ENCODE measurements at regions not wholly inside any gene's neighbourhood (a gene's known extent, or its start where the extent isn't known, plus 50 kb on each side); places are given as distances from the start of the nearest gene placed in this dataset.
"Not testable (repeated sequence)": the region's sequence is repeated elsewhere in the genome, so short reads cannot be mapped to it uniquely, and the experiment has no call there.

DNA sequence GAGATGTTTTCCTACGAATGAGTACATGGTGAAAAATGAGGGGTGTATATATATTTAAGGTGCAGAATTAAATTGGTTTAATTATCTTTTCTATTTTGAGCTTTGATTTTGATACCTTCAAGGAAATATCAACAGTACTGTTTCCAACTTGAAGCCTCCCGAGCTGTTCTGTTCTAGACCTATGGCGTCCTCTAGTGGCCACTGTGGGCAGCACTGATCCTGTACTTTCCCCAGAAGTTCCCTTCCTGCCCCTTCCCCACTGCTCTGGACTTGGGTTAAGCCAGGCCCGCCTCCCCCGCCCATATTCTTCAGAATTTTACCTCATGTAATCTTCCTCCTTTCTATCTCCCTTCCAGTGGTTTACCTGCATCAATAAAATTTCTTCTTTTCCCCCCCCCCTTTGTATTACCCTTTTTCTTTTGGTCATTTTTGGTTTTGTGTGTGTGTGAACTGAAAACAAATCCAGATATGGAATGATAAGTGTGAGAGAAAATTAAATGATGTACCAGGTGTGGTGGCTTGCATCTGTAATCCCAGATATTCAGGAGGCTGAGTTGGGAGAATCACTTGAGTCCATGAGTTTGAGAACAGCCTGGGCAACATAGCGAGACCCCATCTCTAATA is 1643.5 kb downstream of the TP53TG3F start:
- no peak for DNase-seq

DNA sequence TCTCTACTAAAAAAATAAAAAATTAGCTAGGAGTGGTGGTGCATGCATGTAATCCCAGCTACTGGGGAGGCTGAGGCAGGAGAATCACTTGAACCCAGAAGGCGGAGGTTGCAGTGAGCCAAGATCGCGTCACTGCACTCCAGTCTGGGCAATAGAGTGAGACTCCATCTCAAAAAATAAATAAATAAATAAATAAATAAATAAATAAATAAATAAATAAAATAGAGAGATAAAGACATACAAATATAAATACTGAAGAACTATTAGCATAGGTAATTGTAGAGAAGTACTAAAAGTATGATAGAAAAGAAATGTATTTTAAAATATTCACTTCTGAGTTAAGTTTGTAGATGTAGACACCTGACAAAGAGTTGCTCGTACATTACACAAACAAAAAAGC is 1652.4 kb downstream of the TP53TG3F start:
- not testable (repeated sequence) for DNase-seq

DNA sequence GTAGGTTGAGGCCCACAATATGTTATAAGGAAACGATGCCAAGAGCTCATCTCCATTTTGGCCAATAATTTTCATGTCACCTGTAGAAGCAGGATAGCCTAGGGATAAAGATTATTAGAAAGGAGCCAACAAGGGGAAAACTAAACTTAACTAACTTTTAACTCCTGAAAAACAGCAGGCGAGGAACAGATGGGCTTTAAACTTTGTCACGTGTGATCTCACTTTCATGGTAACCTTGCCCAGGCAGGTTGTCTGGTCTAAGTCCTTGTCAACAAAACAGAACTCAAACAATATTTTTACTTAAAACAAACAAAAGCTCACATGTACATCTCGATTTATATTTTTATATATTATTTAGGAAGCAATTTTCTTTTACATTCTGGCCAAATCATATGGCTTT is 1672.0 kb downstream of the TP53TG3F start:
- DNase-seq = no peak

DNA sequence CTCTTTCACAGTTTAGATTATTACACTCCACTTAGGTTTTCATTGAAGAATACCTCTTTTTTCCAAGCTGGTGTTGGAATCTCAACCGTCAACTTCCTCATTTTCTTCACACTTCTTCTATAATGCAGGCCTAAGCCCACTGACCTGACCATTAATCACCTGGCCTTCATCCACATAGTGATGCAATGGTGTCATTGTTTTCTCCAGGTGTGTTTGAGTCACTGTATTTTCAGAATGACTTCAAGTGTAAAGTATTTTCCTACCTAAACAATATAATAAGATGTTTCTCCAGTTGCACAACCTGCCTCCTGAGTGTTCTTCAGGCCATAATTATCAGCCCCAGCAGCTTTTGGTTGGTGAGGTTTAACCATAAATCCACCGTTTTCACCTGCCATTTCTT is 1675.1 kb downstream of the TP53TG3F start:
- DNase-seq = no peak

DNA sequence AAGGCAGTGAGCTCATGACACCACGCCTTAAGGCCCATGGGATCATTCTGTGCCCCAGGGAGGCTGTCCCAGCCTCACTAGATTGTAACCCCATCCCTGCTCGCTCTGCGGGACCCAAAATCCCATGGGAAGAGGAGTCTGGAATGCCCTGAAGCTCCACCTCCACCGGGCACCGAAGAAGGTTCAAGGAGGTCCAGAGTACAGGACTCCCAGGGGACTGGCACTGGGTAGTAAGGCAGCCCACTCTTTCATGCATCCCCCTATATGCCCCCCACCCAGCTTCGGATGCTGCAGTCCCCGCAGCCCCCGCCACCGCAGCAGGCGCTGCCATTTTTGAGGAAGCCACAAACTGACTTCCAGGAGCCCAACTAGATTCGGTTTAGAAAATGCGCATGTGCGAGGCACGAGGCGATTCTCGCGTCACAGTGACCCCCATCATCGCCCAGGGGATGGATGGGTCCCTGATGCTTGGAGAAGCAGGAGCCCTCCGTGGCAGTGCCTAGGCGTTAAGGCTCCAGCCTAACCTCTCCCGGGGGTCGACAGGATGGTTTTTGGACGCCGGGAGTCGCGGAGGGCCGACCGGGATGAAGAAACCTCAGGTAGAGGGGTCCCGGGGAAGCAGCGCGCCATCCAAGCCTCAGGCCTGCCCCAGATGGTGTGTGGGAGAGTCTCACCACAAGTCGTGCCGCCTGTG is 1681.0 kb downstream of the TP53TG3F start:
- no peak for DNase-seq

DNA sequence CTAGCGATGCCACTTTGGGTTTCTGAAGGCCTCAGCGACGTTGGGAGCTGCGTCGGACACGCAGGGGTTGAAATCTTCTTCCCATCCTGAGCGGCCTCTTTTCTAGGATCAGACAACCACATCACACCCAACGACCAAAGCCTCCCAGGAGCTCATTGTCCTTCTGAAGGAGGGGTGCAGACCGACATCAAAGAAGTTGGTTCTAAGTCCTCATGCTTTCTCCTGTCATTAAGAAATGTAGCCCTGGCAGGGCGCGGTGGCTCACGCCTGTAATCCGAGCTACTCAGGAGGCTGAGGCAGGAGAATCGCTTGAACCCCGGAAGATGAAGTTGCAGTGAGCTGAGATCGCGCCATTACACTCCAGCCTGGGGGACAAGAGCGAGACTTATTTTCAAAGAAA is 1681.9 kb downstream of the TP53TG3F start:
- DNase-seq = no peak

DNA sequence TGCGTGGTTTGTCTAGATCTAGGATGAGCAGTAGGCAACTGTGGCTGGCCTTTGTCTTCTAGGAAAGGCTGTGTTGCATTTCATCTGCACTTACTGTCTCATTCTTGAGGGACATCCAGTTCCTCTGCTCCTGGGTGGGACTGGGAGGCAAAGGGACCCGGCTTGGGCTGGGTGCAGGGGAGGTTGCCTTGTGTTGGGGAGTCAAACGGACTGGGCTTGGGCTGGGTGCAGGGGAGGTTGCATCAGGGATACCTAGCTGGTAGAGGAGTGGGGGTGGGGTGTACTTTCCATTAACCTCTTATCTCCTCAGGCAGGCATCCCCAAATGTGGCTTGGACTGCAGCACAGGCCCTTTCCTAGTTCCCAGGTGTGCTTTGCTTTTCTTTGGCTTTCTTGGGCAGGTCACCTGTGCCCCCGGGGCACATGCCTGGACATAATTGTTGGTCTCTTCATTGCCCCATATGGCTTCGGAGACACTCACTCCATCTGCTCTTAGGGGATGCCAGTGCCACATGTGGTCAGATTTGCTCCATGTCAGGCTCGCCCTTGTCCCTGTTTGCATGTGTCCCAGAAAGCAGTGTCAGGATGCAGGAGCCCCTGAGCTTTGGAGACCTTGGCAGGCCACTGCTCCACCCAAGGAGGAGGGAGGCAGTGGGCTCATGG is 1682.9 kb downstream of the TP53TG3F start:
- DNase-seq = no peak

DNA sequence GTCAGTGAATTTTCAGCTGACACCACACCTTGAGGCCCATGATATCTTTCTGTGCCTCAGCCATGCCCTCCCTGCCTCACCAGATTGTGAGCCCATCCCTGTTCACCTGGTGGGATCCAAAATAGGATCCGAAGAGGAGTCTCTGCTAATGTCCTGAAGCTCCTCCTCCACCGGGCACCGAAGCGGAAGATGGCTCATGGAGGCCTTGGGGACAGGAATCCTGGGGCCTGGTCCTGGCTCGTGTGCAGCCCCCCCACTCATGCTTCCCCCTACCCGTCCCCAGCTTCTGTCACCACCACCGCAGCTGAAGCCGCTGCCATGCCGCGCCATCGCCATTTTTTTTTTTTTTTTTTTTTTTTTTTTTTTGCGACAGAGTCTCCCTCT is 1683.4 kb downstream of the TP53TG3F start:
- DNase-seq = no peak

DNA sequence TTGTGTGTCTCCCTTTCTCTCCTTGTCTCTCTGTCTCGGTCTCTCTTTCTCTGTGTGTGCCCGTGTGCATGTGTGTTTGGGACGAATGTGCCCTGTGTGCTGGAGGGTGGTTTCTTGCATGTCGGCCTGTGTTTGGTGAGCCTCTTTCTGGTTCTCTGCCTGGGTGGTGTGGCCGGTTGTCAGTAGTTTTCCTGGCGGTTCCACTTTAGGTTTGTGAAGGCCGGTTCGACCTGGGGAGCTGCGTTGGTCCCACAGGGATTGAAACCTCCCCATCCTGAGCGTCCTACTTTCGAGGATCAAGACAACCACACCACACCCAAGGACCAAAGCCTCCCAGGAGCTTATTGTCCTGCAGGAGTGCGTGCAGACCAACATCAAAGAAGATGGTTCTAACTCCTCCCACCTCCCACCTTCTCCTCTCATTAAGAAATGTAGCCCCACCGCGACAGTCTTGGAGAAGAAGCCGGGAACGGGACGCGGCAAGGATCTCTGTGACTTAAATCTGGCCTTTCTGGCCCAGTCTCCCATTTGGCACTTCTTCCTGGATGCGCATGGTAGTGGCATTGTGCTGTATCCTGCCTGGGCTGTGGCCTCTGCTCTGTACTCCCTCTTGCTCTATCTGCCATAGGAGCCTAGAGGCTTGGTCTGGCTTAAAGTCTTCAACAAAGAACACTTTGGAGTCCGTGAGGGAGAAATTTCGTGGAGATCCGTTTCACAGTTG is 1685.0 kb downstream of the TP53TG3F start:
- DNase-seq = no peak

DNA sequence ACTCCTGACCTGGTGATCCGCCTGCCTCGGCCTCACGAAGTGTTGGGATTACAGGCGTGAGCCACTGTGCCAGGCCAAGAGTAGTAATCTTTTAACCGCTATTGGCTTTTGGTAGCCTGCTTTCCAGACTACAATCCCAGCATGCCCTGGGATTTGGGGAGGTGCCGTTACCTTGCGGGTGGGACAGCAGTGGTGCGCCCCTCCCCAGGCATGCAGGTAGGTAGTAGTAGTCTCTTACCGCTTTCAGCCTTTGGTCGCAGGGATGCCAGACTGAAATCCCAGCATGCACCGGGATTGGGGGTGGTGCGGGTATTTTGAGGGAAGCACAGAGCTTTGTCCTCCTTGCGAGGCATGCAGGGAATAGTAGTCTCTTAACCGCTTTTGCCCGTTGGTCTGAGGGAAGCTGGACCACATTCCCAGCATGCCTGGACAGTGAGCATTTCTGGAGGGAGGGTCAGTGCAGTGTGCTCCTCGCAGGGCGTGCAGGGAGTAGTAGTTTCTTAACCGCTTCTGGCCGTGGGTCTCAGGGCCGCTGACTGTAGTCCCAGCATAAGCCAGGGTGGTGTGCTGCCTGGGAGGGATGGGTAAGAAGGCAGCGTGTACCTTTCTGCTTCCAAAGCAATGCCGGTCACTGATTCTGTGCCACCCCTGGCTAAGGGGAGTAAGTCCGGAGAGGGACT is 1686.8 kb downstream of the TP53TG3F start:
- no peak for DNase-seq

DNA sequence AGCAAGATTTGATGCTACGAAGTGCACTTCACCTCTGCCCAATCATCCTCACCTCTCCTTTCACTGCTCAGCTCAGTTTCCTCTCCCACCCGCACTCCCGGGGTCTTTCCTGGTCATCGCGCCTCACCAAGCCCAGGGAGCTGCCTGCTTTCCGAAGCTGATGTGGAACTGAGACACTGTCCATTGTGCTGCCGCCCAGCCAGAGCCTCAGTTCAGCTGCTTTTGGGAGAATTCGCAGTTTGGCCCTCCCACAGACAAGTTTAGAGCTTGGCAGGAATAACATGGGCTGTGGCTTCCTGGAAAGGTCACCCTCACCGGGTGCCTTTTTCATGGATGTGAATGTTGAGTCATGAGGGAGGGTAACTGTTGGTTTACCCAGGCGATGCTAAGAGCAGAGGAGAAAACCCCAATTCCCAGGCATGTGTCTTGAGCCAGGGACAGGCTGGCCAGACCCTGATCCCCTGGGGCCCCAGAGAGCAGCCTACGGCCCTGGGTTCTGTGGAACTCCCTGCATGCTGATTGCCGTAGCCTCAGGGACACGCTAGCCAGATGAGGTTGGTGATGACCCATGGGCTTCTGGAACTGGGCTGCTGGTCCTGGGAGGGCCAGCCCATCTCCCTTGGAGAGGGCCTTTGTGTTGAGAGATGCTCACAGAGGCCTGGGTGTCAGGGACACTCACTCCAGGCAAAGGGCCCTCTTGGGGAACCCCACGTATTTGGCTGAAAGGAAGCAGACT is 1687.5 kb downstream of the TP53TG3F start:
- DNase-seq = no peak

DNA sequence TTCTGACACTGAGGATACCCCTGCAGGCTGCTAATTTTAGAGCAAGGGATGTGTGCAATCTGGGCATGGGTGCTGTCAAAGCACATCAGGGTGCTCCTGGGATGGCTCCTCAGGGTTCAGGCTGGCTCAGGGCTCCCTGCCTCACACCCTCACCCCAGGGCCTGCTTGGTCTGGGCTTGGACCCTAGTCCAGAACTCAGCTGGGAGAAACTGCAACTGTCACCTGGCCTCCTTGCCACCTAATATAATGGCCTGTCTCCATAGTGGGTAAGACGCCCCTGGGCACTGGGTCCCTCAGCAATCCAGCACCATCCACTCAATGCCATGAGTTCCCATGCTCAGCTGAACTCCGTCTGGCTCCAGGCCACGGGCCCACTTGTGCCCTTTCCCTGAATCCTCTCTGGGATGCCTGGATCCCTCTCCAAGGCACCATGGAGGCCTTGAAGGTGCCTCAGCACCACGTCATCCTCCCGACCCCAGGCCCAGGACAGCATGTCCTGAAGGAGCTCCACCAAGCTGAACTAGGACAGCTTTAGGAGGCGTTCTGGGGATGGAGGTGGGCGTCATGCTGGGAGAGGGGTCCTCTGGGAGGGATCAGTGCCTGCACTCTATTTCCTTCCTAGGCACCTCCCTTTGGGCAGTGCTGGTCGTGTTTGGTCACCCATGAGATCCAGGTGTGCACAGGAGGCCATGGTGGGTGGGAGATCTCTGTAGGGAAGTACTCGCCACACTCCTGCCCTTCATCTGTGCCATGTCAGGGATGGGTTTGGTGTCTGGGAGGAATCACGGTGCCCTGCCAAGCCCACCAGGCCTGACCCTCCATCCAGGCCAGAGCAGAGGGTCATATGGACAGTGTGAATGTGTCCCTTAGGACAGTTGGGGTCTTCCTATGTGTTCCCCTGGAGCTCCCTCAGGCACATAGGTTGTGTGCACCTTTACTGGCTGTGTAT is 1688.4 kb downstream of the TP53TG3F start:
- DNase-seq = no peak

DNA sequence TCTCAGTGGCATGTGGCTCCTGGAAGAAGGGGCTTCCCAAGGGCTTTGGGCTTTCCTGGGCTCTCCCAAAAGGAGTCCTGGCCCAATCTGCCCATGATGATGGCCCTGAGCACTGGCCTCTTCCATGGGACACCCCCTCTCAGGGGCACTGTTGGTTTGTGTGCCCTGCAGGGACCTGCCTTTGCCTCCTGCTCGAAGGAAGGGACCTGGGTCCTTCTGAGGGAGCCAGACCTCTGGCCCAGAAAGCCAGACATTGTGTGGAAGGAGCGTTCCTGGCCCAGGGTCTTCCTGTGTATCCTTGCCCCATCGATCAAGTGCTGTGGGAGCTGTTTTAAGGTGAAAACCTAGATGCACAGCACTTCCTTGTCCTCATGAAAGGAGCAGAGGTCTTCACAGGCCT is 1689.3 kb downstream of the TP53TG3F start:
- no peak for DNase-seq

DNA sequence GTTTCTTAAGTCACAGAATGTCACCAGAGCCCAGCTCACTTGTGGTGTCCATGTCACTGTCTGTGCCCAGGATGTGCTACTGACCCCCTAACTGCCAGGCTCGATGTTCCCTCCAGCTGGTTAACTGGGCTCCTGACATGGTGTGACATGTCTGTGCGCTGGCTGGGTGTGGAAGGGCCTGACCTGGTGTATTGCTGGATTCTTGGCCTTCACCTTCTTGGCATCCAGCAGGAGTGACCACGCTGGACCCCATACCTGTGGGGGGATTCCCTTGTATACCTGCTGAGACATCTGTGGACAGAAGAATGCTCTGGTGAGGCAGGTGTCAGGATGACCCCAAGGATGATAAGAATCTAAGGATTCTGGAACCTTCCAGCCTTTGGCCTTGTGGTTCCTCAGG is 1690.1 kb downstream of the TP53TG3F start:
- no peak for DNase-seq

DNA sequence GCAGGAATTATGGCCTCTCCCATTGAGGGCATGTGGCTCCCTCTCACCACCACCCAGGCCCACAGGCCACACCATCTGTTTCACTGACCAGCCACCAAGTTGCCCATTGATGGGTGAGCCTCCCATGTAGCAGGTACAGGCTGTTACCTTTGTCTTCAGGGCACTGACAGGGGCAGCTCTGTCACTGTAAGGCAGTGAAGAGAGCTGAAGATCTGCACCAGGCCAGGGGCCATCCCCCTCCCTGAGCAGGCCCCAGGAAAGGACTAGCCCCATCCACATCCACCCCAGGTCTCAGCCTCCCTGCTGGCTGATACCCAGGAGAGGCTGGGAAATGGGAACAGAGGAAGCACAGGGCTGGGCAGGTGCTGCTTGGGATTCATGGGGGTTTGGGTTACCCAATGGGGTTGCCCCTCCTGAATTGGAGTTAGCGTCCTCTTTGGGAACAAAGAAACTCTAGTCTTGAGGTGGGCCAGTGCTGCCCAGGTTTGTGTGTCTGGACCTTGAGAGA is 1691.4 kb downstream of the TP53TG3F start:
- no peak for DNase-seq

DNA sequence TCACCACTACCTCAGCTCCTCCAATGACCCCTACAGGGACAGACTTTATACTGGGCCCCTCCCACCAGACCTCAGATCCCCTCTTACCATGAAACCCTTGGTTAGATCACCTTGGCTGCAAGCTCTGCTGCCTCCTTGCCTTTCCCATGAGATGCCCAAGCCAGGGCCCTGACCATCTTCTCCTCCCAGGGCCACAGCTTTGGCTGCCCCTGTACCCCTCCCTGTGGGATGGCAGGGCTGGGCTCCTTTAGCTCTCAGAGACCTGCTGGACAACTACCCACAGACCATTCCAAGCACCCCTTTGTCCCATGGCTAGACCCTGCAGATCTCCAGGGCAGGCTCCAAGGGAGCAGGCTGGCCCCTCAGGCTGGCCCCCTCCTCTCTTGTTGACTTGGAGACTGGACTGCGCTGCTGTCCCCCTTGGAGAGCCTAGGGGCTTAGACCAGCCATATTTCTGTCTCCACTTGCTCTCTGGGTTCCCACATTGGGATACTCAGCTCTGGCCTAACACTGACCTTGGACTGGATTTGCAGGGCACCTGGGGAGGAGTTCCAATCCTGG is 1692.7 kb downstream of the TP53TG3F start:
- DNase-seq = no peak

DNA sequence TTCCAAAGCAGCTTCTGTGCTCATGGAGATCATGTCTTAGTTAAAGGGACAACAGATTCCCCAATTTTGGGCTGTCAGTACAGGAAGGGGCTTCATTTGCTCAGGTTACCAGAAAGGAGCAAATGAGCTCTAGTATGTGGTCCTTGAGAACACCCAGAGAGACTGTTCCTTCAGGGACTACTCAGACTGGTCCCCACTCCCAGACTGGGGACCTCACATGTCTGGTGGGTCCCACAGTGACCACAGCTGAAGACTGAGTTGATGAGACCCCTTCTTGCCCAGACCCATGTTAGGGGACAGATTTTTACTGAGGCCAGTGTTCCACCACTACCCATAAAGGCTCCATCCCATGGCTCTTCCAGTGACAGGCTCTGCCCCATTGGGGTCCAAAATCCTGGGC is 1695.2 kb downstream of the TP53TG3F start:
- DNase-seq = no peak

DNA sequence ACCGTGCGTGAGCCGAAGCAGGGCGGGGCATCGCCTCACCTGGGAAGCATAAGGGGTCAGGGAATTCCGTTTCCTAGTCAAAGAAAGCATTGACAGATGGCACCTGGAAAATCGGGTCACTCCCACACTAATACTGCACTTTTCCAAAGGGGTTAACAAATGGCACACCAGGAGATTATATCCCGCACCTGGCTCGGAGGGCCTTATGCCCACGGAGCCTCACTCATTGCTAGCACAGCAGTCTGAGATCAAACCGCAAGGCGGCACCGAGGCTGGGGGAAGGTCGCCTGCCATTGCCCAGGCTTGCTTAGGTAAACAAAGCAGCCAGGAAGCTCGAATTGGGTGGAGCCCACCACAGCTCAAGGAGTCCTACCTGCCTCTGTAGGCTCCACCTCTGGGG is 1698.1 kb downstream of the TP53TG3F start:
- not testable (repeated sequence) for DNase-seq

DNA sequence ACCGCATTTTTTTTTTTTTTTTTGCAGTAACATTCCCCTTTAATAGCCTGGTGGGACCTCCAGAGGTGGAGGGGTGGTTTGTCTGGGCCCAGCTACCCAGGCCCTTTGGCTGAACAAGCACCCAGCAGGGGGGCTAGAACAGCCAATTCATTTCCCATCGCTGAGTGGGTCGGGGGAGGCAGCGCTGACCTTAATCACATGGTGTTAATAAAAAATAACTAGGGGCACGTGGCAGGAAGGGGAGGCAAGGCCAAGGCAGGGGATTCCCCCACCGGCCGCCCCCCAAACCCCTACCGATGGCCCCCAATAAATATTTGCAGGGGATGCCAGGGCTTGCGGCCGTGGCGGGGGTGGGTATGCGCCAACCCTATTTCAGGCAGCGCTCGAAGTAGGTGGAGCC is 1709.9 kb downstream of the TP53TG3F start:
- not testable (repeated sequence) for DNase-seq

DNA sequence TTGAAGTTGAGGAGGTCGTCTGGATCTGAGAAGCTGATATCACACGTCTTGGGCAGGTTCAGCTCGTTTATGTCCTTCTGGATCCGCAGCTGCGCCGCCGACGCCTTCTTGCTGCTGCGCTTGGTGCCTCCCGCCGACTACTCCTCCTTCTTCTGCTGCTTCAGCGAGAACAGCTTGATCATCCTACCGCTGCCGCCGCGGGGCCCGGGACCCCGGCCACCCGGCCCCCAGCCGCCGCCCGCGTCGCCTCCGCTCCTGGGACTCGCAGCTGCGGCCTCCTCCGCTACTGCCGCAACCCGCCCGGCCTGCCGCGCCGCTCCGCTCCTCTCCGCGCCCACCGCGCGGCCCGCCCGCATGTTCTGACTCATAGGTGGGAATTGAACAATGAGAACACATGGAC is 1710.6 kb downstream of the TP53TG3F start:
- DNase-seq = not testable (repeated sequence)

DNA sequence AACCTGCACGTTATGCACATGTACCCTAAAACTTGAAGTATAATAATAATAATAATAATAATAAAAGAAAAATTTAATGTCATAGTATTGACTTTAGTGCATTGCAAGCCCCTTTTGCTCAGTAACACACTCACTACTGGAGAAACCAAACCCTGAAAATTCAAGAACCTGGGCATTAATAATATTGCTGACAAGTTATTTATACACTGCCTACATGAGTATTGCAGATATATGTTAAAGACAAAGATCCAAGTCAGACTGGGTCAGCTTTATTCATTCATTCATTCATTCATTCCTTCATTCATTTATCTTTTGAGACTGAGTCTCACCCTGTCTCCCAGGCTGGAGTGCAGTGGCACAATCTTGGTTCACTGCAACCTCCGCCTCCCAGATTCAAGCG is 1711.2 kb downstream of the TP53TG3F start:
- DNase-seq = no peak
